Cardiac fibroblast (primary cell): ENCODE measurements at regions not wholly inside any gene's neighbourhood (a gene's known extent, or its start where the extent isn't known, plus 50 kb on each side); places are given as distances from the start of the nearest gene placed in this dataset.

Experiments
- DNase-seq, 2 donors: peaks; one replicate each; pipeline versions ENCODE4 v3.0.0 to v3.0.0-alpha.2; 2010; ENCODE audit warnings: low read depth in 2 of 2
- H3K4me3 ChIP-seq, 2 donors: replicated peaks in 1 of 2; 1 replicate in 1 of 2; 2 replicates in 1 of 2; pipeline ENCODE4 v1.5.1; 2011; ENCODE audit warnings: low read depth in 2 of 2, low read length in 2 of 2, mild to moderate bottlenecking in 2 of 2, moderate library complexity in 1 of 2
- CTCF ChIP-seq: IDR thresholded peaks from one replicate; pipeline ENCODE4 v1.5.1; 2011; ENCODE audit warnings: low read depth, mild to moderate bottlenecking, low read length, inconsistent platforms

- no peak overlapping the region for H3K4me3 ChIP-seq
- TF ChIP-seq CTCF = no peak
- DNase-seq = no peak
Measured at GRCh38 chr5:7207979-7208378, 188.0 kb upstream of the ADCY2 start.

GRCh38 chr5:7208938-7209337 is 187.0 kb upstream of the ADCY2 start:
- DNase-seq = no peak
- no peak for TF ChIP-seq CTCF
- H3K4me3 ChIP-seq = no peak overlapping the region

GRCh38 chr5:7209658-7210057 is 186.3 kb upstream of the ADCY2 start:
- no peak for DNase-seq
- no peak for TF ChIP-seq CTCF

GRCh38 chr5:7210549-7210948 is 185.4 kb upstream of the ADCY2 start:
- no peak for DNase-seq
- TF ChIP-seq CTCF = no peak
- H3K4me3 ChIP-seq = no peak overlapping the region

More at GRCh38 chr5:7209658-7210057, 186.3 kb upstream of the ADCY2 start:
- H3K4me3 ChIP-seq = no peak overlapping the region

- H3K4me3 ChIP-seq = no peak overlapping the region
- no peak for TF ChIP-seq CTCF
- DNase-seq = no peak
Measured at GRCh38 chr5:7213525-7213924, 182.4 kb upstream of the ADCY2 start.

GRCh38 chr5:7214906-7215416 is 181.0 kb upstream of the ADCY2 start:
- TF ChIP-seq CTCF = no peak
- no peak overlapping the region for H3K4me3 ChIP-seq
- DNase-seq = no peak

- no peak for DNase-seq
Measured at GRCh38 chr5:7218141-7218540, 177.8 kb upstream of the ADCY2 start.

More at GRCh38 chr5:7218141-7218540, 177.8 kb upstream of the ADCY2 start:
- no peak for TF ChIP-seq CTCF
- no peak overlapping the region for H3K4me3 ChIP-seq
